C4-2B (cell line): ENCODE measurements at regions not wholly inside any gene's neighbourhood (a gene's known extent, or its start where the extent isn't known, plus 50 kb on each side); places are given as distances from the start of the nearest gene placed in this dataset.

Experiments
- ZFX ChIP-seq: fragments of 450-650 bp; IDR thresholded peaks from 2 replicates; pipeline ENCODE4 v1.6.1; 2017
- TF ChIP-seq, protein P1 (sequence below): fragments of 450-650 bp; conservative IDR thresholded peaks from 2 replicates; pipeline ENCODE4 v1.5.1; 2017; ENCODE audit warnings: mild to moderate bottlenecking

DNA sequence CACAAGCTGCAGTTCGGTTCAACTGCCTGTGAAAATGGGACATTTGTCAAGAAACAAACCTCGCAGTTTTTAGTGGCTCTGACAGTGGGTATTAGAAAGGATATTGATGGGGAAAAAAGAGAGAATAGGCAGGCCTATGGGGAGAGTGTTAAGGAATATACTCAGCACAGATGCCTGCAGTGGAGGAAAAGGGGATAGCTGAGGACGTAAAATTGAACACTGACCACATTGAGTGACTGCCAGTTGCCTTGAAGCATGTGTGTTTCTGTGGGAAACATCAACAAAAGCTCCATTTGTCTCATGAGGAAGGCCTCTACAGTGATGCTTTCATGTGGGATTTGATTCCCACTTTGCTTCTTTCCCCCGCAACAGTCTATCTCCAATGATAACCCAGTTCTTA lies 1042.1 kb downstream of the TUSC7 start:
- TF ChIP-seq, protein P1, sequence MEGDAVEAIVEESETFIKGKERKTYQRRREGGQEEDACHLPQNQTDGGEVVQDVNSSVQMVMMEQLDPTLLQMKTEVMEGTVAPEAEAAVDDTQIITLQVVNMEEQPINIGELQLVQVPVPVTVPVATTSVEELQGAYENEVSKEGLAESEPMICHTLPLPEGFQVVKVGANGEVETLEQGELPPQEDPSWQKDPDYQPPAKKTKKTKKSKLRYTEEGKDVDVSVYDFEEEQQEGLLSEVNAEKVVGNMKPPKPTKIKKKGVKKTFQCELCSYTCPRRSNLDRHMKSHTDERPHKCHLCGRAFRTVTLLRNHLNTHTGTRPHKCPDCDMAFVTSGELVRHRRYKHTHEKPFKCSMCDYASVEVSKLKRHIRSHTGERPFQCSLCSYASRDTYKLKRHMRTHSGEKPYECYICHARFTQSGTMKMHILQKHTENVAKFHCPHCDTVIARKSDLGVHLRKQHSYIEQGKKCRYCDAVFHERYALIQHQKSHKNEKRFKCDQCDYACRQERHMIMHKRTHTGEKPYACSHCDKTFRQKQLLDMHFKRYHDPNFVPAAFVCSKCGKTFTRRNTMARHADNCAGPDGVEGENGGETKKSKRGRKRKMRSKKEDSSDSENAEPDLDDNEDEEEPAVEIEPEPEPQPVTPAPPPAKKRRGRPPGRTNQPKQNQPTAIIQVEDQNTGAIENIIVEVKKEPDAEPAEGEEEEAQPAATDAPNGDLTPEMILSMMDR: no peak
- no peak for TF ChIP-seq ZFX
